Thymus (tissue), 11 donors: ENCODE measurements at regions not wholly inside any gene's neighbourhood (a gene's known extent, or its start where the extent isn't known, plus 50 kb on each side); places are given as distances from the start of the nearest gene placed in this dataset.

ENCODE experiments used
- DNase-seq, 9 donors: peaks; one replicate each; pipeline ENCODE4 v3.0.0-alpha.2; 2013; ENCODE audit warnings: low spot score in 9 of 9, low read depth in 6 of 9, missing footprints in 1 of 9
- H3K27ac ChIP-seq, 2 donors: one replicate each; pipeline ENCODE4 v1.5.1; 2013; ENCODE audit warnings: control low read depth in 1 of 2, low read depth in 1 of 2, low read length in 1 of 2, mild to moderate bottlenecking in 1 of 2, moderate library complexity in 1 of 2
- H3K27me3 ChIP-seq, 2 donors: one replicate each; pipeline ENCODE4 v1.5.1; 2013; ENCODE audit warnings: low read length in 1 of 2; ENCODE audit not compliant: control insufficient read depth in 2 of 2, insufficient read depth in 1 of 2
- H3K36me3 ChIP-seq, 2 donors: one replicate each; pipeline ENCODE4 v1.5.1; 2013; ENCODE audit warnings: low read length in 1 of 2, mild to moderate bottlenecking in 1 of 2, moderate library complexity in 1 of 2; ENCODE audit not compliant: control insufficient read depth in 2 of 2, insufficient read depth in 2 of 2
- H3K4me1 ChIP-seq, 2 donors: one replicate each; pipeline ENCODE4 v1.5.1; 2013; ENCODE audit warnings: low read length in 2 of 2; ENCODE audit not compliant: control insufficient read depth in 2 of 2, insufficient read depth in 2 of 2
- H3K4me3 ChIP-seq, 2 donors: one replicate each; pipeline ENCODE4 v1.5.1; 2013; ENCODE audit warnings: low read length in 2 of 2, control low read depth in 1 of 2, mild to moderate bottlenecking in 1 of 2
- H3K9me3 ChIP-seq, 2 donors: one replicate each; pipeline ENCODE4 v1.5.1; 2013; ENCODE audit warnings: low read length in 1 of 2, mild to moderate bottlenecking in 1 of 2; ENCODE audit not compliant: control insufficient read depth in 2 of 2, insufficient read depth in 1 of 2
- WGBS: extraction: QIAGEN DNeasy Blood & Tissue Kit; methylation state at CpG from one replicate; pipeline ENCODE4 v1.1.7; 2013; 5-methylcytosine and 5-hydroxymethylcytosine counted together
- donor health status: healthy.

- no peaks in the 10 kb centered on the region for H3K4me1 ChIP-seq
- no peaks in the 10 kb centered on the region for H3K27me3 ChIP-seq
- H3K4me3 ChIP-seq, result no peak overlapping the region
- H3K9me3 ChIP-seq, result no peaks in the 10 kb centered on the region
- no peak for DNase-seq
- 94% methylated on average over 10 of the region's 10 CpGs for WGBS
- no peaks in the 10 kb centered on the region for H3K36me3 ChIP-seq
- H3K27ac ChIP-seq, result no peak overlapping the region
Measured at GRCh38 chr6:4682431-4683097, 93.6 kb upstream of the CDYL start.

DNA sequence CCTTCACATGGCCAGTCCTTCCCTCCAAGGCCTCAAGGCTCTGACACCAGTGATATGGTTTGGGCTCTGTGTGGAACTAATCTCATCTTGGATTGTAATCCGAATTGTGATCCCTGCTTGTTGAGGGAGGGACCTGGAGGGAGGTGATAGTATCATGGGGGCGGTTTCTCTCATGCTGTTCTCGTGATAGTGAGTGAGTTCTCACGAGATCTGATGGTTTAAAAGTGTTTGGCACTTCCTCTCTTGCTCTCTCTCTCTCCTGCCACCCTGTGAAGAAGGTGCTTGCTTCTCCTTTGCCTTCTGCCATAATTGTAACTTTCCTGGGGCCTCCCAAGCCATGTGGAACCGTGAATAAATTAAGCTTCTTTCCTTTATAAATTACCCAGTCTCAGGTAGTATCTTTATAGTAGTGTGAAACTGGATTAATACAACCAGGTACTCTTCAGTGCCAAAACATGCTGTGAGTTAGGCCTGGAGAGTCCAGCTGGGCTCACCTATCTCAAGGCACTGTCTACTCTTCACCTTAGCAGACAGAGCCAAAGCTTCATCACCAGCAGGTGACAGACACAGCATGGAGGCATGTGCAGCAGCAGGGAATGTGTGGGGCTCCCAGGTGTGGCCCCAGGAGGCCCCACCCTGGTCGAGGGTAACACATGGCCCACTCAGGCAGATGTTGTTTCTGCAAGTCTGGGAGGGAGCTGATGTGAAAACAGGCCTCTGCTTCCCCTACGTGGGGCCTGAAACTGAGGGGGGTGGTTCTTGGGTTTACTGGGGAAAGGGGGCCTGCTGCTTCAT is 97.5 kb upstream of the CDYL start:
- Histone ChIP-seq H3K36me3 (no peaks in the 10 kb centered on the region), H3K27ac (no peak overlapping the region), H3K27me3 (no peaks in the 10 kb centered on the region), H3K4me1 (no peaks in the 10 kb centered on the region), H3K4me3 (no peak overlapping the region), H3K9me3 (no peaks in the 10 kb centered on the region)
- 87% methylated on average over 7 of the region's 7 CpGs for WGBS
- no peak for DNase-seq

DNA sequence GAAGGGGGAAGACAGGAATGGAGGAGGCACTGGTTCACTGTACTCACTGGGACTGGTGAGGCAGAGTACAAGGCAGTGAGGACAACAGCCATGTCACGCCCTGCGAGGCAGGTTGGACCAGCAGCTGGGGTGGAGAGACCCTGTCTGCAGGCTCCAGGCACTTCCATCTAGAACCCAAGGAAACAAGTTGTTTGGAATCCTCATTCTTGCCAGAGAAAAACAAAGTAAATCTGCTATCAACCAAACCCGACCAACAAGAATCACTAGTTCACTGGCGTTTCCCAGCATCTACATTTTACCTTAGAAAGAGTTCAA is 98.5 kb upstream of the CDYL start:
- Histone ChIP-seq H3K4me3 (no peak overlapping the region), H3K4me1 (no peaks in the 10 kb centered on the region), H3K27me3 (no peaks in the 10 kb centered on the region), H3K36me3 (no peaks in the 10 kb centered on the region), H3K9me3 (no peaks in the 10 kb centered on the region), H3K27ac (no peak overlapping the region)
- WGBS, result 85% methylated on average over 4 of the region's 4 CpGs
- DNase-seq, result no peak

DNA sequence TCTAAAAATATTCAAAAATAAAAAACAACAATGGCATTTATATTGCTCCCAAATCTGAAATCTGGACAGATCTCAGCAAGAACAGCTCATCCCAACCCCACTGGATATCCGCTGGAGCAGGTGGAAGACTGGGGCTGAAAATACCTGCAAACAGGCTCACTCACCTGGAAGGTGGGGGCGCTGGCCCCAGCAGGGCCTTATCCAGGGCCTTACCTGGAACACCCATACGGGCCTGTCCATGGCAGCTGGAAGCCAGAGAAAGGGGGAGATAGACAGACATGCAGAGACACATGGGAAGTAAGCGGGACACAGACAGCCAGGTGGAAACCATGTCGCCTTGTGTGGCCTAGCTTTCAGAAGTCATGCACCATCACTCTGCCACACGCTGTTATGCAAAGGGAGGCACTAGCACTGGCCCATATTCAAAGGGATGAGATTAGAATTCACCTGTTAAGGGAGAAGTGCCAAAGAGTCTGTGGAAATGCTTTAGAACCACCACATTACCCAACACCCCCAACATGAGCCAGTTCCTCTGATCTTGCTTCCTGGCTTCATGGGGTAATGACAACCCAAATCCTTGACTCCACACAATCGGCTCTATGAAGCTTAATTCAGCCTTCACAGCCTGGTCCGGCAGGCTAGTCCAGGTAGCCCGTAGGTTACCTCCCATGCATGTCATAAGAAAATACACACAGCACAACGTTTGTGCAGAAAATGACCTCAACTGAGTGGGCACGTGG is 99.0 kb upstream of the CDYL start:
- no peaks in the 10 kb centered on the region for H3K27me3 ChIP-seq
- no peaks in the 10 kb centered on the region for H3K4me1 ChIP-seq
- 94% methylated on average over 11 of the region's 11 CpGs for WGBS
- no peaks in the 10 kb centered on the region for H3K9me3 ChIP-seq
- H3K4me3 ChIP-seq, result no peak overlapping the region
- H3K27ac ChIP-seq, result no peak overlapping the region
- no peak for DNase-seq
- H3K36me3 ChIP-seq, result no peaks in the 10 kb centered on the region

- no peak for DNase-seq
- Histone ChIP-seq H3K4me3 (no peak overlapping the region), H3K27me3 (no peaks in the 10 kb centered on the region), H3K4me1 (no peaks in the 10 kb centered on the region), H3K36me3 (no peaks in the 10 kb centered on the region), H3K9me3 (no peaks in the 10 kb centered on the region), H3K27ac (no peak overlapping the region)
- WGBS, result 96% methylated on average over 9 of the region's 9 CpGs
Measured at GRCh38 chr6:4676016-4676415, 100.2 kb upstream of the CDYL start.

DNA sequence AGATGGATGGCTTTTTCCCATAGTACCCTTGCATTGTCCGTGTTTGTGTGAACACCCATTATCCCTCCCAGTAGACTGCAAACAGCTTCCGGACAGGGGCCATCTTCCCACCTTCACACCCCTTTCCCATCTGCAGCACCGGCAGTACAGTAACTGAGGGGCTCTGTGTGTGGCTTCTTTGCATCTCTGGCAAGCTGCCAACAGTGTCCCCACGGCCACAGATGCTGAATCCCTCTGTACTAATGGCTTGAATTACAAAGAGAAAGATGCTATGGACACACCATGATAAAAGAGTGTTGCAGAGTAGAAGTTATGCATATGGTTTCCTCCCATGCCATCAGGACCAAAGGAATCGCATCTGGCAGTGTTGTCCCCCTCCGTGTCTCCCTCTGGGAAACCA is 101.1 kb upstream of the CDYL start:
- H3K27me3 ChIP-seq, result no peaks in the 10 kb centered on the region
- DNase-seq, result no peak
- no peaks in the 10 kb centered on the region for H3K9me3 ChIP-seq
- H3K4me3 ChIP-seq, result no peak overlapping the region
- no peak overlapping the region for H3K27ac ChIP-seq
- 88% methylated on average over 6 of the region's 6 CpGs for whole genome bisulfite sequencing
- no peaks in the 10 kb centered on the region for H3K4me1 ChIP-seq
- no peaks in the 10 kb centered on the region for H3K36me3 ChIP-seq

DNA sequence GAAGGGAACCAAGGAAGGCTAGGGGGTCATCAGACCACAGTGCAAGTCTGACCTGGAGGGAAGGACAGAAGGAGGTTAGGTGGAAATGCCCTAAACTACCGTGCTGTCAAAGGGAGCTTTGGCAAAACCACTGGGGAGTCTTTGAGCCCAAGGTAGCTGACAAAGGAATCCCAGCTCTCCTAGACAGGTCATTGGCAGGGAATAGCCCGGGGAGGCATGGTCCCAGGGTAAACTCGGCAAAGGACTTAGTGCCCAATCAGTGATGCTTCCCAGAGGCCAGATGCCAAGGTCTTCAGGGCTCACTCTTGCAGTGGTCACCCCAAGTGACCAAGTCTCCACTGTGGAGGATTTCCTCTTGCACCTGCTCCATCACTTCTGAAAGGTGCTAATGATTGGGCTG is 102.3 kb upstream of the CDYL start:
- Histone ChIP-seq H3K27ac (no peak overlapping the region), H3K9me3 (no peaks in the 10 kb centered on the region), H3K36me3 (no peaks in the 10 kb centered on the region), H3K4me3 (no peak overlapping the region), H3K27me3 (no peaks in the 10 kb centered on the region), H3K4me1 (no peaks in the 10 kb centered on the region)
- DNase-seq, result no peak
- WGBS, result 98% methylated on average over 3 of the region's 3 CpGs

- Histone ChIP-seq H3K4me3 (no peak overlapping the region), H3K9me3 (no peaks in the 10 kb centered on the region), H3K36me3 (no peaks in the 10 kb centered on the region), H3K27me3 (no peaks in the 10 kb centered on the region), H3K4me1 (no peaks in the 10 kb centered on the region), H3K27ac (no peak overlapping the region)
- no peak for DNase-seq
- WGBS, result 93% methylated on average over 3 of the region's 3 CpGs
Measured at GRCh38 chr6:4672772-4673171, 103.4 kb upstream of the CDYL start.

- H3K4me3 ChIP-seq, result no peak overlapping the region
- no peak for DNase-seq
- H3K36me3 ChIP-seq, result no peaks in the 10 kb centered on the region
- H3K9me3 ChIP-seq, result no peaks in the 10 kb centered on the region
- H3K27me3 ChIP-seq, result no peaks in the 10 kb centered on the region
- 91% methylated on average over 12 of the region's 13 CpGs for WGBS
- H3K27ac ChIP-seq, result no peak overlapping the region
- no peaks in the 10 kb centered on the region for H3K4me1 ChIP-seq
Measured at GRCh38 chr6:4671587-4672115, 104.6 kb upstream of the CDYL start.
